ENCODE measurements at regions not wholly inside any gene's neighbourhood (a gene's known extent, or its start where the extent isn't known, plus 50 kb on each side); places are given as distances from the start of the nearest gene placed in this dataset.

DNA sequence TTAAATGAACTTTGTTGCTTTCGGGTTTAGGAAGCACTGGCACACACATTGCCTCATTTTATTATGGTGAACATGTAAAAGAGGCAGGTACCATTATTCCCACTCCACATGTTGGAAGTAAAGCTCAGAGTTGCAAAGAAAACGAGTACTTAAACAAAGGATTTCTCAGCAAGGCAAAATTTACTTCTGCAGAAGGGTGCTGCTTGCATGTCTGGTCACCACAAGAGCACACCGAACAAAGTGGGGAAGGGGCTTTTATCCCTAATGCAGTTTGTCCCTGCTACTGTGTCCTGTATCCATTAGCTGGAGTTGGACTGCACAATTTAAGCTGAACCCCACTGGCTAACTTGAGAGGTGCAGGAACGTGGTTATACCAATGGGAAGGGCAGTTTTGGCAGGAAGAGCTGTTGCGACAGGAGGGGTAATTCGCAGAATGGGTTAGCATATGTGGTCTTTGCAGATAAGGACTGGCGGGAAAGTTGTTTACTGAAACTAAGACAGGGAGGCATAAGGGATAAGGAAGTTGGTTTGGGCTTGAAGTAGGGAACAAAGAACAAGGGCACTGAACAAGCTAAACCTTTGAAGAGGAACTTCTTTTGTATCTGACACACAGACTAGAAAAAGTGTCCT lies 545.5 kb downstream of the UQCRFS1 start:
- H2BK15ac ChIP-seq (ENCODE audit: low read length), result no peak overlapping the region
- no peaks in the 10 kb centered on the region for H3K79me1 ChIP-seq (ENCODE audit: low read depth, low read length)
- no peak overlapping the region for H3K4ac ChIP-seq (ENCODE audit: low read length)
- H2AFZ ChIP-seq (ENCODE audit: low read length), result no peak overlapping the region
- no CpG with 5 or more reads among the region's 7 CpGs for WGBS, 2 donors (ENCODE audit: extremely low coverage in 2 of 2, insufficient read length in 2 of 2, insufficient replicate concordance in 1 of 2)
- H3K18ac ChIP-seq (ENCODE audit: low read length), result no peak overlapping the region
- H3K4me3 ChIP-seq (ENCODE audit: low read length in 2 of 2), result no peak overlapping the region
- H4K8ac ChIP-seq (ENCODE audit: low read depth, low read length), result no peak overlapping the region
- no peak overlapping the region for H3K14ac ChIP-seq (ENCODE audit: low read length)
- H4K91ac ChIP-seq (ENCODE audit: low read depth, low read length, poor library complexity), result no peak overlapping the region
- H3K23ac ChIP-seq (ENCODE audit: low read depth, low read length, poor library complexity), result no peak overlapping the region
- peaks cover 0 to 16% of the 10 kb centered on the region in 2 donors for H3K9me3 ChIP-seq (replicated peaks in 1 of 2; ENCODE audit: control insufficient read depth in 2 of 2, insufficient read depth in 1 of 2, low read depth in 1 of 2, low read length in 2 of 2)
- no peak overlapping the region for H3K4me2 ChIP-seq (ENCODE audit: insufficient read depth, low read length, poor library complexity, severe bottlenecking)
- H2BK5ac ChIP-seq (ENCODE audit: low read length), result no peak overlapping the region
- peaks cover 0 to 3% of the 10 kb centered on the region in 2 donors for H3K36me3 ChIP-seq (replicated peaks in 1 of 2; ENCODE audit: control insufficient read depth in 2 of 2, insufficient read depth in 2 of 2, low read length in 2 of 2)
- H2BK120ac ChIP-seq (ENCODE audit: low read depth, low read length), result no peak overlapping the region
- H3K27ac ChIP-seq (replicated peaks; ENCODE audit: low read length), result no peak overlapping the region
- no peak overlapping the region for H3K9ac ChIP-seq (ENCODE audit: low read depth, low read length, poor library complexity)
- no peak overlapping the region for H2AK5ac ChIP-seq (ENCODE audit: low read depth, low read length)
- no peaks in the 10 kb centered on the region for H3K27me3 ChIP-seq (ENCODE audit: control insufficient read depth in 3 of 3, insufficient read depth in 3 of 3, low read depth in 1 of 3, low read length in 3 of 3)
- DNase-seq (ENCODE audit: low spot score), result no peak
- H2BK12ac ChIP-seq (ENCODE audit: low read length), result no peak overlapping the region
- H3K4me1 ChIP-seq (ENCODE audit: control insufficient read depth in 2 of 2, insufficient read depth in 1 of 2, low read depth in 1 of 2, low read length in 2 of 2), result no peaks in the 10 kb centered on the region

DNA sequence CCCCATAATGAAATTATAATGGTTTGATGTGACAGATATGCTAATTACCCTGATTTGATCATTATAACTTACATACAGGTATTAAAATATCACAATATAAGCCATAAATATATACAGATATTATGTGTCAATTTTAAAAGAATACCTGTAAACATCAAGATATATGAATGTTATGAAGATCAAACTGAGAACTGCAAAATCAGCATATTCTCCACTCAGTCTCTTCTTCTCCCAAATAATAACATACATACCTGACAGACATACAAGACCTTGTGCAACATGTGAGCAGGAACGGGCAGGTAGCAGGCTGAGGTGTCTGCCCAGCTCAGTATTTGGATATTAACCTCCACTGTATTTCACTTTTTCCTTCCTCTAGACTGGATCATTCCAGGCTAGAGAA lies 547.2 kb downstream of the UQCRFS1 start:
- H2BK120ac ChIP-seq (ENCODE audit: low read depth, low read length), result no peak overlapping the region
- no peaks in the 10 kb centered on the region for H3K4me1 ChIP-seq (ENCODE audit: control insufficient read depth in 2 of 2, insufficient read depth in 1 of 2, low read depth in 1 of 2, low read length in 2 of 2)
- peaks cover 0 to 16% of the 10 kb centered on the region in 2 donors for H3K9me3 ChIP-seq (replicated peaks in 1 of 2; ENCODE audit: control insufficient read depth in 2 of 2, insufficient read depth in 1 of 2, low read depth in 1 of 2, low read length in 2 of 2)
- no peak overlapping the region for H3K23ac ChIP-seq (ENCODE audit: low read depth, low read length, poor library complexity)
- no peak overlapping the region for H3K4me2 ChIP-seq (ENCODE audit: insufficient read depth, low read length, poor library complexity, severe bottlenecking)
- WGBS, 2 donors (ENCODE audit: extremely low coverage in 2 of 2, insufficient read length in 2 of 2, insufficient replicate concordance in 1 of 2), result no CpG with 5 or more reads among the region's 1 CpG
- H3K27ac ChIP-seq (replicated peaks; ENCODE audit: low read length), result no peak overlapping the region
- H2AK5ac ChIP-seq (ENCODE audit: low read depth, low read length), result no peak overlapping the region
- H3K9ac ChIP-seq (ENCODE audit: low read depth, low read length, poor library complexity), result no peak overlapping the region
- no peak overlapping the region for H2BK5ac ChIP-seq (ENCODE audit: low read length)
- no peaks in the 10 kb centered on the region for H3K79me1 ChIP-seq (ENCODE audit: low read depth, low read length)
- H3K14ac ChIP-seq (ENCODE audit: low read length), result no peak overlapping the region
- no peak for DNase-seq (ENCODE audit: low spot score)
- H3K18ac ChIP-seq (ENCODE audit: low read length), result no peak overlapping the region
- no peak overlapping the region for H4K91ac ChIP-seq (ENCODE audit: low read depth, low read length, poor library complexity)
- H2AFZ ChIP-seq (ENCODE audit: low read length), result no peak overlapping the region
- H3K27me3 ChIP-seq (ENCODE audit: control insufficient read depth in 3 of 3, insufficient read depth in 3 of 3, low read depth in 1 of 3, low read length in 3 of 3), result no peaks in the 10 kb centered on the region
- H3K4me3 ChIP-seq (ENCODE audit: low read length in 2 of 2), result no peak overlapping the region
- H3K4ac ChIP-seq (ENCODE audit: low read length), result no peak overlapping the region
- no peak overlapping the region for H2BK15ac ChIP-seq (ENCODE audit: low read length)
- H2BK12ac ChIP-seq (ENCODE audit: low read length), result no peak overlapping the region
- H4K8ac ChIP-seq (ENCODE audit: low read depth, low read length), result no peak overlapping the region
- H3K36me3 ChIP-seq (replicated peaks in 1 of 2; ENCODE audit: control insufficient read depth in 2 of 2, insufficient read depth in 2 of 2, low read length in 2 of 2), result peaks cover 0 to 3% of the 10 kb centered on the region in 2 donors

DNA sequence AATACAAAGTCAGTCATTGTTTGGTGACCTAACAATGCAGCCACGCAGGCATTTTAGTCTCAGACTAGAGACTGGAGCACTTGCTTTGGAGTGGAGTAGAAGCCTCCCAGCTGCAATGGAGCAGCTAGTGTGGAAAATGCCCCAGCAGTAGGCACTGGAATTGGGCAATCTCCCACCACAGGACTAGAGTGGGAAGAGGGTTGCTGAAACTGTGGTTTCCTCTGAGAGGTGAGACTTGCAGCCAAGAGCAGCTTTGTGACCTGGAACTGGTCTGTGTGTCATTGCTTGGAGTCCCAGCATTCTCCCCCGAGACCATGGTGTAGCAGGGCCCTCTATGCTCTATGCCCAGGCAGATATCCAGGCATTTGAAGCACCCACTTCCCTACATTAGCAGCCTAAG lies 556.3 kb downstream of the UQCRFS1 start:
- no peak overlapping the region for H2AFZ ChIP-seq (ENCODE audit: low read length)
- H3K18ac ChIP-seq (ENCODE audit: low read length), result no peak overlapping the region
- no peak overlapping the region for H3K23ac ChIP-seq (ENCODE audit: low read depth, low read length, poor library complexity)
- H3K4me2 ChIP-seq (ENCODE audit: insufficient read depth, low read length, poor library complexity, severe bottlenecking), result no peak overlapping the region
- H3K9ac ChIP-seq (ENCODE audit: low read depth, low read length, poor library complexity), result no peak overlapping the region
- peaks cover 0 to 12% of the 10 kb centered on the region in 2 donors for H3K4me1 ChIP-seq (ENCODE audit: control insufficient read depth in 2 of 2, insufficient read depth in 1 of 2, low read depth in 1 of 2, low read length in 2 of 2)
- H2BK120ac ChIP-seq (ENCODE audit: low read depth, low read length), result no peak overlapping the region
- DNase-seq (ENCODE audit: low spot score), result no peak
- H3K36me3 ChIP-seq (replicated peaks in 1 of 2; ENCODE audit: control insufficient read depth in 2 of 2, insufficient read depth in 2 of 2, low read length in 2 of 2), result peaks cover 0 to 3% of the 10 kb centered on the region in 2 donors
- H4K91ac ChIP-seq (ENCODE audit: low read depth, low read length, poor library complexity), result no peak overlapping the region
- H3K14ac ChIP-seq (ENCODE audit: low read length), result no peak overlapping the region
- H3K4ac ChIP-seq (ENCODE audit: low read length), result no peak overlapping the region
- WGBS, 2 donors (ENCODE audit: extremely low coverage in 2 of 2, insufficient read length in 2 of 2, insufficient replicate concordance in 1 of 2), result no CpG with 5 or more reads among the region's 2 CpGs
- no peaks in the 10 kb centered on the region for H3K27me3 ChIP-seq (ENCODE audit: control insufficient read depth in 3 of 3, insufficient read depth in 3 of 3, low read depth in 1 of 3, low read length in 3 of 3)
- no peak overlapping the region for H2BK15ac ChIP-seq (ENCODE audit: low read length)
- no peak overlapping the region for H3K27ac ChIP-seq (replicated peaks; ENCODE audit: low read length)
- H2BK5ac ChIP-seq (ENCODE audit: low read length), result no peak overlapping the region
- no peak overlapping the region for H2BK12ac ChIP-seq (ENCODE audit: low read length)
- H4K8ac ChIP-seq (ENCODE audit: low read depth, low read length), result no peak overlapping the region
- no peak overlapping the region for H3K4me3 ChIP-seq (ENCODE audit: low read length in 2 of 2)
- H2AK5ac ChIP-seq (ENCODE audit: low read depth, low read length), result no peak overlapping the region
- no peaks in the 10 kb centered on the region for H3K79me1 ChIP-seq (ENCODE audit: low read depth, low read length)
- no peaks in the 10 kb centered on the region for H3K9me3 ChIP-seq (replicated peaks in 1 of 2; ENCODE audit: control insufficient read depth in 2 of 2, insufficient read depth in 1 of 2, low read depth in 1 of 2, low read length in 2 of 2)

DNA sequence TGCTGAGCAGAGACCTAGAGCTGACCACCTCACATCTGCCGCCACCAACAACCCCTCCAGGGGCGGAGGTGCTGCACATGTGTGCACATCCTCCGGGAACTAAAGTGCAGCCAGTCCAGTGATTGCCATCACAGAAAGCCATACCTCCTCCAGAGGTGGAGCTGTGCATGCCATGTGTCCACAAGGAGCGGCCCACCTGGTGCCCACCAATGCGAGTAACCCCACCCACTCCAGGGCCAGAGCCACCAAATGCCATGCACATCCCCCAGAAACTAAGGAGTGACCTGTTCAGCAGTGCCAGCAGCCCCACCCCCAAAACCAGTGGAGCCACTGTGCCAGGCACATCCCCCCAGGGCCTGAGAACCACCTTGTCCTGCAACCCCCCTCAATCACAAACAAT lies 557.9 kb downstream of the UQCRFS1 start:
- H4K91ac ChIP-seq (ENCODE audit: low read depth, low read length, poor library complexity), result no peak overlapping the region
- H3K36me3 ChIP-seq (replicated peaks in 1 of 2; ENCODE audit: control insufficient read depth in 2 of 2, insufficient read depth in 2 of 2, low read length in 2 of 2), result peaks cover 0 to 3% of the 10 kb centered on the region in 2 donors
- no peak for DNase-seq (ENCODE audit: low spot score)
- H3K9ac ChIP-seq (ENCODE audit: low read depth, low read length, poor library complexity), result no peak overlapping the region
- H3K14ac ChIP-seq (ENCODE audit: low read length), result peak overlapping the region; percentile 57
- no peak overlapping the region for H2BK120ac ChIP-seq (ENCODE audit: low read depth, low read length)
- H2BK5ac ChIP-seq (ENCODE audit: low read length), result no peak overlapping the region
- no peak overlapping the region for H3K4ac ChIP-seq (ENCODE audit: low read length)
- no peak overlapping the region for H3K4me2 ChIP-seq (ENCODE audit: insufficient read depth, low read length, poor library complexity, severe bottlenecking)
- no peaks in the 10 kb centered on the region for H3K9me3 ChIP-seq (replicated peaks in 1 of 2; ENCODE audit: control insufficient read depth in 2 of 2, insufficient read depth in 1 of 2, low read depth in 1 of 2, low read length in 2 of 2)
- H3K27ac ChIP-seq (replicated peaks; ENCODE audit: low read length), result no peak overlapping the region
- H2AFZ ChIP-seq (ENCODE audit: low read length), result no peak overlapping the region
- H3K27me3 ChIP-seq (ENCODE audit: control insufficient read depth in 3 of 3, insufficient read depth in 3 of 3, low read depth in 1 of 3, low read length in 3 of 3), result no peaks in the 10 kb centered on the region
- H3K4me1 ChIP-seq (ENCODE audit: control insufficient read depth in 2 of 2, insufficient read depth in 1 of 2, low read depth in 1 of 2, low read length in 2 of 2), result peaks cover 0 to 17% of the 10 kb centered on the region in 2 donors
- no peak overlapping the region for H3K23ac ChIP-seq (ENCODE audit: low read depth, low read length, poor library complexity)
- H3K18ac ChIP-seq (ENCODE audit: low read length), result peak overlapping the region; percentile 1
- no peak overlapping the region for H2BK12ac ChIP-seq (ENCODE audit: low read length)
- H3K79me1 ChIP-seq (ENCODE audit: low read depth, low read length), result no peaks in the 10 kb centered on the region
- H3K4me3 ChIP-seq (ENCODE audit: low read length in 2 of 2), result peak overlapping the region in 1 of 2 donors; percentile 49
- no CpG with 5 or more reads among the region's 5 CpGs for WGBS, 2 donors (ENCODE audit: extremely low coverage in 2 of 2, insufficient read length in 2 of 2, insufficient replicate concordance in 1 of 2)
- H2BK15ac ChIP-seq (ENCODE audit: low read length), result no peak overlapping the region
- peak overlapping the region; percentile 19 for H2AK5ac ChIP-seq (ENCODE audit: low read depth, low read length)
- no peak overlapping the region for H4K8ac ChIP-seq (ENCODE audit: low read depth, low read length)

Measured in neuronal stem cell (in vitro differentiated cells).